Neural cell (in vitro differentiated cells): ENCODE measurements at regions not wholly inside any gene's neighbourhood (a gene's known extent, or its start where the extent isn't known, plus 50 kb on each side); places are given as distances from the start of the nearest gene placed in this dataset.

Source experiments
- H2AFZ ChIP-seq: fragments of 200-600, 300-800 bp; sonication (generic), shearing (Covaris generic); 2 replicates; pipeline ENCODE4 v1.6.0; 2014; ENCODE audit warnings: low read depth, mild to moderate bottlenecking, antibody characterized with exemption, low read length, moderate library complexity
- H3F3A ChIP-seq: fragments of 200-600 bp; shearing (Covaris generic); 2 replicates; pipeline ENCODE4 v1.6.1; 2016; ENCODE audit warnings: mild to moderate bottlenecking, moderate library complexity, mixed read lengths, antibody characterized with exemption, low read length; ENCODE audit not compliant: insufficient read depth, poor library complexity, severe bottlenecking
- H3K27ac ChIP-seq: fragments of 200-600, 300-800 bp; sonication (generic), shearing (Covaris generic); 2 replicates; pipeline ENCODE4 v1.5.1; 2014; ENCODE audit warnings: mild to moderate bottlenecking, low read length, moderate library complexity
- H3K27me3 ChIP-seq: fragments of 300-800, 200-600 bp; sonication (generic), shearing (Covaris generic); 2 replicates; pipeline ENCODE4 v1.6.0; 2014; ENCODE audit warnings: mild to moderate bottlenecking, low read depth, low read length, moderate library complexity; ENCODE audit not compliant: insufficient read depth
- H3K36me3 ChIP-seq: fragments of 300-800, 200-600 bp; sonication (generic), shearing (Covaris generic); 2 replicates; pipeline ENCODE4 v1.5.1; 2014; ENCODE audit warnings: mild to moderate bottlenecking, antibody characterized with exemption, low read length, moderate library complexity; ENCODE audit not compliant: insufficient read depth
- H3K4me2 ChIP-seq: fragments of 300-800, 200-600 bp; sonication (generic), shearing (Covaris generic); 2 replicates; pipeline ENCODE4 v1.6.0; 2014; ENCODE audit warnings: mild to moderate bottlenecking, low read length
- H3K4me3 ChIP-seq: fragments of 300-800, 200-600 bp; sonication (generic), shearing (Covaris generic); 2 replicates; pipeline ENCODE4 v1.5.1; 2014; ENCODE audit warnings: mild to moderate bottlenecking, low read length, moderate library complexity
- H3K79me2 ChIP-seq: fragments of 200-600 bp; shearing (Covaris generic); replicated peaks from 2 replicates; pipeline ENCODE4 v1.6.0; 2014; ENCODE audit warnings: mild to moderate bottlenecking, low read length, moderate library complexity; ENCODE audit not compliant: insufficient read depth
- H3K9ac ChIP-seq: fragments of 300-800, 200-600 bp; sonication (generic), shearing (Covaris generic); 2 replicates; pipeline ENCODE4 v1.6.1; 2016; ENCODE audit warnings: mild to moderate bottlenecking, low read length, mixed read lengths
- H3K9me2 ChIP-seq: fragments of 200-600 bp; shearing (Covaris generic); 2 replicates; pipeline ENCODE4 v1.6.1; 2016; ENCODE audit warnings: mild to moderate bottlenecking, low read length, mixed read lengths; ENCODE audit not compliant: insufficient read depth
- H3K9me3 ChIP-seq: fragments of 200-600, 300-800 bp; sonication (generic), shearing (Covaris generic); 2 replicates; pipeline ENCODE4 v1.6.1; 2016; ENCODE audit warnings: mild to moderate bottlenecking, mixed run types, low read length, moderate library complexity, mixed read lengths
- H4K20me1 ChIP-seq: fragments of 200-600 bp; shearing (Covaris generic); 2 replicates; pipeline ENCODE4 v1.6.1; 2016; ENCODE audit warnings: mild to moderate bottlenecking, mixed run types; ENCODE audit not compliant: insufficient read depth
- CTCF ChIP-seq: fragments of 450-650 bp; IDR thresholded peaks from 2 replicates; pipeline ENCODE4 v1.5.1; 2014; ENCODE audit warnings: antibody characterized with exemption, mild to moderate bottlenecking, moderate library complexity; ENCODE audit not compliant: poor library complexity, severe bottlenecking
- EP300 ChIP-seq: fragments of 450-650 bp; conservative IDR thresholded peaks from 2 replicates; pipeline ENCODE4 v1.6.1; 2014; ENCODE audit warnings: antibody characterized with exemption, mild to moderate bottlenecking, moderate library complexity; ENCODE audit not compliant: poor library complexity, severe bottlenecking
- EZH2 ChIP-seq: fragments of 200-600, 300-800 bp; shearing (Covaris generic), sonication (generic); IDR thresholded peaks from 2 replicates; pipeline ENCODE4 v1.6.1; 2014; ENCODE audit warnings: antibody characterized with exemption, low read length, borderline replicate concordance, mild to moderate bottlenecking; ENCODE audit not compliant: insufficient read depth, poor library complexity, severe bottlenecking
- MXI1 ChIP-seq: fragments of 450-650 bp; conservative IDR thresholded peaks from 2 replicates; pipeline ENCODE4 v1.6.1; 2014; ENCODE audit warnings: antibody characterized with exemption, mild to moderate bottlenecking; ENCODE audit not compliant: poor library complexity, severe bottlenecking
- POLR2AphosphoS5 ChIP-seq: IDR thresholded peaks from 2 replicates; pipeline ENCODE4 v1.6.1; 2012
- RAD21 ChIP-seq: fragments of 450-650 bp; conservative IDR thresholded peaks from 2 replicates; pipeline ENCODE4 v1.6.1; 2014; ENCODE audit warnings: antibody characterized with exemption, mild to moderate bottlenecking, moderate library complexity
- REST ChIP-seq: IDR thresholded peaks from 2 replicates; pipeline ENCODE4 v1.6.1; 2012; ENCODE audit warnings: borderline replicate concordance
- SMC3 ChIP-seq: fragments of 450-650 bp; conservative IDR thresholded peaks from 2 replicates; pipeline ENCODE4 v1.6.1; 2014; ENCODE audit warnings: antibody characterized with exemption, mild to moderate bottlenecking, moderate library complexity; ENCODE audit not compliant: poor library complexity
- TAF1 ChIP-seq: IDR thresholded peaks from 2 replicates; pipeline ENCODE4 v1.6.1; 2012; ENCODE audit warnings: low read depth

GRCh38 chr2:18325118-18325517 is 235.3 kb downstream of the RDH14 start:
- H3K36me3 ChIP-seq: no peaks in the 10 kb centered on the region
- H4K20me1 ChIP-seq: no peaks in the 10 kb centered on the region
- H3K27ac ChIP-seq: no peak overlapping the region
- H3K9me2 ChIP-seq: no peaks in the 10 kb centered on the region
- TF ChIP-seq CTCF (no peak), POLR2AphosphoS5 (no peak), RAD21 (no peak), REST (no peak), MXI1 (no peak), EP300 (no peak), EZH2 (no peak), TAF1 (no peak), SMC3 (no peak)
- H3F3A ChIP-seq: no peaks in the 10 kb centered on the region
- no peak overlapping the region for H3K4me3 ChIP-seq
- no peak overlapping the region for H3K4me2 ChIP-seq
- H3K27me3 ChIP-seq: no peaks in the 10 kb centered on the region
- no peak overlapping the region for H3K9ac ChIP-seq
- H2AFZ ChIP-seq: no peak overlapping the region
- no peaks in the 10 kb centered on the region for H3K9me3 ChIP-seq
- no peaks in the 10 kb centered on the region for H3K79me2 ChIP-seq

GRCh38 chr2:18319987-18320386 is 240.5 kb downstream of the RDH14 start:
- Histone ChIP-seq H3K9ac (no peak overlapping the region), H3K4me2 (no peak overlapping the region), H3K27me3 (no peaks in the 10 kb centered on the region), H4K20me1 (no peaks in the 10 kb centered on the region), H3K9me3 (no peaks in the 10 kb centered on the region), H3F3A (no peaks in the 10 kb centered on the region), H3K27ac (no peak overlapping the region), H3K9me2 (no peaks in the 10 kb centered on the region), H2AFZ (no peak overlapping the region), H3K79me2 (no peaks in the 10 kb centered on the region), H3K36me3 (no peaks in the 10 kb centered on the region), H3K4me3 (no peak overlapping the region)
- TF ChIP-seq REST (no peak), RAD21 (no peak), MXI1 (no peak), POLR2AphosphoS5 (no peak), EP300 (no peak), TAF1 (no peak), SMC3 (no peak), EZH2 (no peak), CTCF (no peak)
